GM20000 (cell line): ENCODE measurements at regions not wholly inside any gene's neighbourhood (a gene's known extent, or its start where the extent isn't known, plus 50 kb on each side); places are given as distances from the start of the nearest gene placed in this dataset.

Source experiments
- DNase-seq: peaks from one replicate; pipeline ENCODE4 v3.0.0; 2012; ENCODE audit warnings: low spot score
- CTCF ChIP-seq: IDR thresholded peaks from 2 replicates; pipeline ENCODE4 v1.5.1; 2012; ENCODE audit warnings: mild to moderate bottlenecking, control low read depth; ENCODE audit errors: extremely low read depth, missing control alignments

GRCh38 chr9:90013778-90014177 is 409.0 kb downstream of the GADD45G start:
- no peak for DNase-seq

GRCh38 chr9:90014421-90014820 is 409.6 kb downstream of the GADD45G start:
- DNase-seq, result no peak
- TF ChIP-seq CTCF, result no peak

More at GRCh38 chr9:90013778-90014177, 409.0 kb downstream of the GADD45G start:
- no peak for TF ChIP-seq CTCF

- TF ChIP-seq CTCF, result no peak
- no peak for DNase-seq
Measured at GRCh38 chr9:90016272-90016671, 411.5 kb downstream of the GADD45G start.

GRCh38 chr9:90017679-90018078 is 412.9 kb downstream of the GADD45G start:
- no peak for TF ChIP-seq CTCF

GRCh38 chr9:90018688-90019087 is 413.9 kb downstream of the GADD45G start:
- no peak for TF ChIP-seq CTCF

More at GRCh38 chr9:90017679-90018078, 412.9 kb downstream of the GADD45G start:
- DNase-seq, result no peak

GRCh38 chr9:90019626-90020025 is 414.8 kb downstream of the GADD45G start:
- DNase-seq, result no peak
- no peak for TF ChIP-seq CTCF

More at GRCh38 chr9:90018688-90019087, 413.9 kb downstream of the GADD45G start:
- DNase-seq, result no peak

GRCh38 chr9:90020276-90020871 is 415.6 kb downstream of the GADD45G start:
- TF ChIP-seq CTCF, result no peak
- DNase-seq, result no peak
